KMS-11 (cell line): ENCODE measurements at regions not wholly inside any gene's neighbourhood (a gene's known extent, or its start where the extent isn't known, plus 50 kb on each side); places are given as distances from the start of the nearest gene placed in this dataset.

Experiments used
- H2AFZ ChIP-seq: fragments of 200-600 bp; sonication (generic); 2 replicates; pipeline ENCODE4 v1.6.1; 2016; ENCODE audit warnings: antibody characterized with exemption, mixed run types, low read depth
- H3K27ac ChIP-seq: fragments of 200-600 bp; sonication (generic); 2 replicates; pipeline ENCODE4 v1.6.1; 2016; ENCODE audit warnings: mild to moderate bottlenecking, mixed run types
- H3K27me3 ChIP-seq: fragments of 200-600 bp; sonication (generic); 2 replicates; pipeline ENCODE4 v1.6.1; 2017; ENCODE audit warnings: mild to moderate bottlenecking, low read depth, mixed run types, moderate library complexity; ENCODE audit not compliant: insufficient read depth
- H3K36me3 ChIP-seq: fragments of 200-600 bp; sonication (generic); 2 replicates; pipeline ENCODE4 v1.6.1; 2017; ENCODE audit warnings: mild to moderate bottlenecking, mixed run types; ENCODE audit not compliant: insufficient read depth
- H3K4me1 ChIP-seq: fragments of 200-600 bp; sonication (generic); 2 replicates; pipeline ENCODE4 v1.6.1; 2016; ENCODE audit warnings: mild to moderate bottlenecking, low read depth, mixed run types; ENCODE audit not compliant: poor library complexity, severe bottlenecking
- H3K4me2 ChIP-seq: fragments of 200-600 bp; sonication (generic); 2 replicates; pipeline ENCODE4 v1.7.0; 2016; ENCODE audit warnings: mild to moderate bottlenecking, mixed run types
- H3K4me3 ChIP-seq: fragments of 200-600 bp; sonication (generic); IDR thresholded peaks from 2 replicates; pipeline ENCODE4 v1.6.1; 2017; ENCODE audit warnings: low read depth, low read length, mixed read lengths; ENCODE audit not compliant: insufficient read depth
- H3K79me2 ChIP-seq: fragments of 200-600 bp; sonication (generic); 2 replicates; pipeline ENCODE4 v1.6.1; 2016; ENCODE audit warnings: low read depth, mixed run types; ENCODE audit not compliant: insufficient read depth
- H3K9ac ChIP-seq: fragments of 200-600 bp; sonication (generic); 2 replicates; pipeline ENCODE4 v1.6.1; 2016; ENCODE audit warnings: mild to moderate bottlenecking, mixed run types
- H4K20me1 ChIP-seq: fragments of 200-600 bp; sonication (generic); 2 replicates; pipeline ENCODE4 v1.6.1; 2016; ENCODE audit warnings: mild to moderate bottlenecking, mixed run types; ENCODE audit not compliant: insufficient read depth
- TF ChIP-seq, protein P1 (sequence below): fragments of 200-600 bp; sonication (generic); conservative IDR thresholded peaks from 2 replicates; pipeline ENCODE4 v1.6.1; 2017; ENCODE audit warnings: low read depth, mild to moderate bottlenecking, antibody characterized with exemption, low read length, moderate library complexity, mixed read lengths

DNA sequence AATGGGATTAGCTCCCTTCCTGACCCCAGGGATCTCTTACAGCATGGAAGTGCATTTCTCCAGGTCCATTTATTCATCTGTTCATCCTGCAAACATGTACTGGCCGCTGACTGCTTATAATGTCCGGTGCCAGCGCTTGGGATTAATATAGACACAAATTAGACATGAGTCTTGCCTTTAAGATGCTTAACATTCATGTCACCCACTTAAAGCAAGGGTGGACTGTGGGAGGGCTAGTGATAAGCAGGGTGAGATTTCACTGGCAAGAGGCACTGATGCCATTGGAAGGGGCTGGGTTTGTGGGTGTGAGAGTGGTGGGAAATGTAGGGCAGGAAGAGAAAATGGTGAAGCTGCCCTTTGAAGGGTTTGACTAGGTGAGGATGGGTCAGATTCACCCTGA, 92.2 kb upstream of the MPHOSPH6 start:
- no peak overlapping the region for H3K9ac ChIP-seq
- H3K4me3 ChIP-seq = no peak overlapping the region
- H3K36me3 ChIP-seq = no peaks in the 10 kb centered on the region
- no peaks in the 10 kb centered on the region for H4K20me1 ChIP-seq
- no peak overlapping the region for H2AFZ ChIP-seq
- no peaks in the 10 kb centered on the region for H3K4me1 ChIP-seq
- TF ChIP-seq, protein P1, sequence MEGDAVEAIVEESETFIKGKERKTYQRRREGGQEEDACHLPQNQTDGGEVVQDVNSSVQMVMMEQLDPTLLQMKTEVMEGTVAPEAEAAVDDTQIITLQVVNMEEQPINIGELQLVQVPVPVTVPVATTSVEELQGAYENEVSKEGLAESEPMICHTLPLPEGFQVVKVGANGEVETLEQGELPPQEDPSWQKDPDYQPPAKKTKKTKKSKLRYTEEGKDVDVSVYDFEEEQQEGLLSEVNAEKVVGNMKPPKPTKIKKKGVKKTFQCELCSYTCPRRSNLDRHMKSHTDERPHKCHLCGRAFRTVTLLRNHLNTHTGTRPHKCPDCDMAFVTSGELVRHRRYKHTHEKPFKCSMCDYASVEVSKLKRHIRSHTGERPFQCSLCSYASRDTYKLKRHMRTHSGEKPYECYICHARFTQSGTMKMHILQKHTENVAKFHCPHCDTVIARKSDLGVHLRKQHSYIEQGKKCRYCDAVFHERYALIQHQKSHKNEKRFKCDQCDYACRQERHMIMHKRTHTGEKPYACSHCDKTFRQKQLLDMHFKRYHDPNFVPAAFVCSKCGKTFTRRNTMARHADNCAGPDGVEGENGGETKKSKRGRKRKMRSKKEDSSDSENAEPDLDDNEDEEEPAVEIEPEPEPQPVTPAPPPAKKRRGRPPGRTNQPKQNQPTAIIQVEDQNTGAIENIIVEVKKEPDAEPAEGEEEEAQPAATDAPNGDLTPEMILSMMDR = no peak
- no peaks in the 10 kb centered on the region for H3K79me2 ChIP-seq
- H3K4me2 ChIP-seq = no peak overlapping the region
- H3K27me3 ChIP-seq = no peaks in the 10 kb centered on the region
- H3K27ac ChIP-seq = no peak overlapping the region

GRCh38 chr16:82260212-82260795, 90.3 kb upstream of the MPHOSPH6 start:
- H3K4me3 ChIP-seq = no peak overlapping the region
- no peaks in the 10 kb centered on the region for H3K36me3 ChIP-seq

DNA sequence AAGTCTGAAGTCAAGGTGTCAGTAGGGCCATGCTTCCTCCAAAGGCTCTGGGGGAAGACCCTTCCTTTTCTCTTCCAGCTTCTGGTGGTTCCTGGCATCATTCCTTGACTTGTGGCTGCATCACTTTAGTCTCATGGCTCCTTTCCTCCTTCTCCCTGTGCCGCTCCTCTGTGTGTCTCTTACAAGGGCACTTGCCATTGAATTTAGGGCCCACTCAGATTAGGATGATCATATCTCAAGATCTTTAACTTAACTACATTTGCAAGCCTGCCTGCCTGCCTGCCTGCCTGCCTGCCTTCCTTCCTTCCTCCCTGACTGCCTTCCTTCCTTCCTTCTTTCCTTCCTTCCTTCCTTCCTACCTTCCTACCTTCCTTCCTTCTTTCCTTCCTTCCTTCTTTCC, 89.7 kb upstream of the MPHOSPH6 start:
- Histone ChIP-seq H3K27ac (no peak overlapping the region), H4K20me1 (no peaks in the 10 kb centered on the region)

More at GRCh38 chr16:82260212-82260795, 90.3 kb upstream of the MPHOSPH6 start:
- H3K4me2 ChIP-seq = no peak overlapping the region
- H3K4me1 ChIP-seq = no peaks in the 10 kb centered on the region
- TF ChIP-seq, protein P1 = no peak
- H3K27ac ChIP-seq = no peak overlapping the region
- no peaks in the 10 kb centered on the region for H3K27me3 ChIP-seq
- H3K79me2 ChIP-seq = no peaks in the 10 kb centered on the region
- H3K9ac ChIP-seq = no peak overlapping the region
- H2AFZ ChIP-seq = no peak overlapping the region
- H4K20me1 ChIP-seq = no peaks in the 10 kb centered on the region

DNA sequence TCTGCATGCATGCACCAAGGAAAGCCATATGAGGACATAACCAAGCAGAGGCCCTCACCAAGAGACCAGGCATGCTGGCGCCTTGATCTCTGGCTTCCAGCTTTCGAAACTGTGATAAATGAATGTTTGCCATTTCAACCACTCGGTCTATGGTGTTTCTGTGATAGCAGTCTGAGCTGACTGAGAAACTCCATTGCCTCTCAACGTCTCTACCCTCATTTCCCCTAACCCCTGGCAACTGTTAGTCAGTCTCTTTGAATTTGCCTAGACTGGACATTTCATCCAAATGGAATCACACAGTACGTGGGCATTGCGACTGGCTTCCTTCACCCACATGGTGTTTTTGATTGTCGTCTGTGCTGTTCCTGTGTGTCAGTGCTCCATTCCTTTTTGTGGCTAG, 88.0 kb upstream of the MPHOSPH6 start:
- H2AFZ ChIP-seq = no peak overlapping the region
- H3K4me3 ChIP-seq = no peak overlapping the region
- TF ChIP-seq, protein P1 = no peak
- H3K4me1 ChIP-seq = no peaks in the 10 kb centered on the region
- H4K20me1 ChIP-seq = no peaks in the 10 kb centered on the region
- no peaks in the 10 kb centered on the region for H3K36me3 ChIP-seq
- no peak overlapping the region for H3K27ac ChIP-seq
- no peak overlapping the region for H3K9ac ChIP-seq
- H3K27me3 ChIP-seq = no peaks in the 10 kb centered on the region
- no peak overlapping the region for H3K4me2 ChIP-seq
- no peaks in the 10 kb centered on the region for H3K79me2 ChIP-seq

More for the DNA sequence above, 89.7 kb upstream of the MPHOSPH6 start:
- no peak overlapping the region for H3K9ac ChIP-seq
- H3K4me2 ChIP-seq = no peak overlapping the region
- H3K79me2 ChIP-seq = no peaks in the 10 kb centered on the region
- H3K36me3 ChIP-seq = no peaks in the 10 kb centered on the region
- no peak overlapping the region for H2AFZ ChIP-seq
- H3K4me1 ChIP-seq = no peaks in the 10 kb centered on the region
- TF ChIP-seq, protein P1 = no peak
- no peak overlapping the region for H3K4me3 ChIP-seq
- H3K27me3 ChIP-seq = no peaks in the 10 kb centered on the region
